Gastrocnemius medialis (tissue), 4 donors: ENCODE measurements at regions not wholly inside any gene's neighbourhood (a gene's known extent, or its start where the extent isn't known, plus 50 kb on each side); places are given as distances from the start of the nearest gene placed in this dataset.

Experiments used
- ATAC-seq, 2 donors: fragments of 150-250 bp; one replicate each; pipeline ENCODE4 v1.9.1; 2016
- DNase-seq, 2 donors: peaks; one replicate each; pipeline ENCODE4 v3.0.0-alpha.2; 2019
- H3K27ac ChIP-seq, 4 donors: fragments of 200-600 bp; sonication (generic); 1 replicate in 1 of 4; 2 replicates in 3 of 4; pipeline ENCODE4 v1.5.1; 2016 to 2018; ENCODE audit warnings: mild to moderate bottlenecking in 2 of 4, moderate library complexity in 1 of 4
- H3K27me3 ChIP-seq, 3 donors: fragments of 200-600 bp; sonication (generic) in 2 of 3; 1 replicate in 1 of 3; 2 replicates in 2 of 3; pipeline versions ENCODE4 v1.5.1 to v1.6.0; 2016 to 2019; ENCODE audit warnings: mild to moderate bottlenecking in 1 of 3, moderate library complexity in 1 of 3
- H3K36me3 ChIP-seq, 2 donors: fragments of 200-600 bp; sonication (generic) in 1 of 2; one replicate each; pipeline ENCODE4 v1.5.1; 2017 to 2018
- H3K4me1 ChIP-seq, 2 donors: fragments of 200-600 bp; sonication (generic) in 1 of 2; one replicate each; pipeline ENCODE4 v1.5.1; 2016 to 2017; ENCODE audit warnings: mild to moderate bottlenecking in 2 of 2
- H3K4me3 ChIP-seq, 4 donors: fragments of 200-600 bp; sonication (generic) in 3 of 4; 1 replicate in 1 of 4; 2 replicates in 3 of 4; pipeline ENCODE4 v1.5.1; 2016 to 2019; ENCODE audit warnings: mild to moderate bottlenecking in 2 of 4
- H3K9me3 ChIP-seq, 3 donors: fragments of 200-600 bp; sonication (generic) in 2 of 3; 1 replicate in 1 of 3; 2 replicates in 2 of 3; pipeline ENCODE4 v1.5.1; 2016 to 2019
- CTCF ChIP-seq, 5 experiments: fragments of 450-650 bp in 3 of 5; fragments of 200-600 bp in 2 of 5; sonication (generic) in 2 of 5; IDR thresholded peaks in 4 of 5; conservative IDR thresholded peaks in 1 of 5; 1 replicate in 4 of 5; 2 replicates in 1 of 5; pipeline ENCODE4 v1.5.1; 2016 to 2019; ENCODE audit warnings: antibody characterized with exemption in 5 of 5, mild to moderate bottlenecking in 3 of 5, moderate library complexity in 3 of 5
- POLR2A ChIP-seq, 2 donors: fragments of 450-650 bp; IDR thresholded peaks; one replicate each; pipeline ENCODE4 v1.6.1; 2017; ENCODE audit warnings: antibody characterized with exemption in 2 of 2, mild to moderate bottlenecking in 2 of 2, moderate library complexity in 2 of 2
- in situ Hi-C, 4 donors: fragments of 200-750 bp; cut with MboI; loops; one replicate each; pipeline versions ENCODE4 v1.15.0 to v1.8.0; 2017; ENCODE audit warnings: low sequenced_read_pairs in 4 of 4
- intact Hi-C: fragments of 100-400 bp; cut with DNase I; formaldehyde crosslinking; loops from one replicate; pipeline ENCODE4 v1.15.1; 2023; ENCODE audit warnings: low total_unique reads

- Histone ChIP-seq H3K4me1 (no peaks in the 10 kb centered on the region), H3K36me3 (no peaks in the 10 kb centered on the region), H3K4me3 (no peak overlapping the region), H3K27ac (no peak overlapping the region), H3K27me3 (no peaks in the 10 kb centered on the region), H3K9me3 (no peaks in the 10 kb centered on the region)
- no peak for TF ChIP-seq POLR2A (IDR thresholded peaks at IDR 0.05)
- no peak for TF ChIP-seq CTCF (IDR thresholded peaks at IDR 0.05 in 4 of 5, conservative IDR thresholded peaks at IDR 0.05 in 1 of 5)
- in situ Hi-C loops: no loop called here
- intact Hi-C loops: no loop called here
- DNase-seq (no peak), ATAC-seq (no peak)
Measured at GRCh38 chr18:27728659-27729058, 448.3 kb downstream of the CDH2 start.

- H3K4me3 ChIP-seq: no peak overlapping the region
- no peaks in the 10 kb centered on the region for H3K36me3 ChIP-seq
- ATAC-seq (no peak), DNase-seq (no peak)
- in situ Hi-C loops (no loop called here), intact Hi-C loops (no loop called here)
- TF ChIP-seq CTCF (IDR thresholded peaks at IDR 0.05 in 4 of 5, conservative IDR thresholded peaks at IDR 0.05 in 1 of 5) (no peak), POLR2A (IDR thresholded peaks at IDR 0.05) (no peak)
- no peaks in the 10 kb centered on the region for H3K27me3 ChIP-seq
- no peaks in the 10 kb centered on the region for H3K4me1 ChIP-seq
- no peak overlapping the region for H3K27ac ChIP-seq
- no peaks in the 10 kb centered on the region for H3K9me3 ChIP-seq
Measured at GRCh38 chr18:27724362-27724761, 452.6 kb downstream of the CDH2 start.

GRCh38 chr18:27723168-27723567 lies 453.8 kb downstream of the CDH2 start:
- TF ChIP-seq CTCF (IDR thresholded peaks at IDR 0.05 in 4 of 5, conservative IDR thresholded peaks at IDR 0.05 in 1 of 5) (no peak), POLR2A (IDR thresholded peaks at IDR 0.05) (no peak)
- DNase-seq (no peak), ATAC-seq (no peak)
- Histone ChIP-seq H3K4me3 (no peak overlapping the region), H3K36me3 (no peaks in the 10 kb centered on the region), H3K27ac (no peak overlapping the region), H3K27me3 (no peaks in the 10 kb centered on the region), H3K9me3 (no peaks in the 10 kb centered on the region), H3K4me1 (no peaks in the 10 kb centered on the region)
- intact Hi-C loops: no loop called here
- in situ Hi-C loops: no loop called here

DNA sequence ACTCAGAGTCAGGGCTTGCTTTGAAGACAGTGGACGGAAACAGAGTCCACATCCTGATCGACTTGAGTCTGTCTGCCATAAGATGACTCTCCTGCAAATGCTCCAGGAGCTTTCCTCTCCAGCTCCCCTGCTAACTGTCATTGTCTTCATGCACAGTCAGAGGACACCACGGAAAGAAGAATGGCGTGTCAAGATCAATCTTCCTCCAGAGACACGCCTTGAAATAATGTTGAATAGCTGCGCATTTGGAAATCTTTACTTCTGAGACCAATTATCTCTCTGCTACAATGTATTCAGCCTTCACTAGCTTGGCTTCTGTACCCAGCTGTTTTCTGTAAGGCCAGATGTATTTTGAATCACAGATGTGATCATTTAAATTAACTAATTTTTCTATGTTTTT lies 457.2 kb downstream of the CDH2 start:
- H3K27ac ChIP-seq: no peak overlapping the region
- intact Hi-C loops: no loop called here
- no peak for ATAC-seq
- H3K36me3 ChIP-seq: no peaks in the 10 kb centered on the region
- H3K4me3 ChIP-seq: no peak overlapping the region
- no peak for DNase-seq
- no peaks in the 10 kb centered on the region for H3K4me1 ChIP-seq
- in situ Hi-C loops: no loop called here
- no peak for TF ChIP-seq POLR2A (IDR thresholded peaks at IDR 0.05)
- no peak for TF ChIP-seq CTCF (IDR thresholded peaks at IDR 0.05 in 4 of 5, conservative IDR thresholded peaks at IDR 0.05 in 1 of 5)
- H3K9me3 ChIP-seq: no peaks in the 10 kb centered on the region
- H3K27me3 ChIP-seq: no peaks in the 10 kb centered on the region

DNA sequence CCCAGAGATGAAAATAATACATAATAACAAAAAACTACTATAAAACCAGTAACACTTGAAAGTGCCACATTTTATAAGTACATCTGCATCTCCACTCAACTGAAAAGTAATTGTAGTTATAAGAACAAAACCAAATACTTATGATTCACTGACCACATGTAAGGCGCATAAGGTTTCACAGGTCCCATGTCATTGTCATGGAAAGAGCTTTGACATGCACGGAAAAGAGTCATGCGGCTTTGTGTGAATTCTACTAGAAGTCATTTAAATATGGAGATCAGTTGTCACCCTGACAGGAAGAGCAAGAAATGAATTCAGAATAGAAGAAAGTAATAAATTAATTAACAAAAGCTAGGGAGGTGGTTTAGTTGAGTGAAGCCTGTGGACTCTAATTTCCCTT lies 459.1 kb downstream of the CDH2 start:
- DNase-seq (no peak), ATAC-seq (no peak)
- in situ Hi-C loops (no loop called here), intact Hi-C loops (no loop called here)
- TF ChIP-seq CTCF (IDR thresholded peaks at IDR 0.05 in 4 of 5, conservative IDR thresholded peaks at IDR 0.05 in 1 of 5) (no peak), POLR2A (IDR thresholded peaks at IDR 0.05) (no peak)
- H3K4me3 ChIP-seq: no peak overlapping the region
- no peaks in the 10 kb centered on the region for H3K4me1 ChIP-seq
- H3K9me3 ChIP-seq: no peaks in the 10 kb centered on the region
- H3K36me3 ChIP-seq: no peaks in the 10 kb centered on the region
- no peak overlapping the region for H3K27ac ChIP-seq
- no peaks in the 10 kb centered on the region for H3K27me3 ChIP-seq
